ENCODE measurements at regions not wholly inside any gene's neighbourhood (a gene's known extent, or its start where the extent isn't known, plus 50 kb on each side); places are given as distances from the start of the nearest gene placed in this dataset.
A peak's percentile ranks its signal among the peaks of the same experiment; 100 is the strongest.
"Not testable (repeated sequence)": the region's sequence is repeated elsewhere in the genome, so short reads cannot be mapped to it uniquely, and the experiment has no call there.

GRCh38 chr9:81022177-81022576 lies 667.2 kb downstream of the TLE1 start:
- DNase-seq (ENCODE audit: low spot score), result no peak
- POLR2A ChIA-PET (ENCODE audit: low non-redundant PET), result no interaction called here
- CTCF ChIA-PET, result no interaction called here
- TF ChIP-seq, protein P1, sequence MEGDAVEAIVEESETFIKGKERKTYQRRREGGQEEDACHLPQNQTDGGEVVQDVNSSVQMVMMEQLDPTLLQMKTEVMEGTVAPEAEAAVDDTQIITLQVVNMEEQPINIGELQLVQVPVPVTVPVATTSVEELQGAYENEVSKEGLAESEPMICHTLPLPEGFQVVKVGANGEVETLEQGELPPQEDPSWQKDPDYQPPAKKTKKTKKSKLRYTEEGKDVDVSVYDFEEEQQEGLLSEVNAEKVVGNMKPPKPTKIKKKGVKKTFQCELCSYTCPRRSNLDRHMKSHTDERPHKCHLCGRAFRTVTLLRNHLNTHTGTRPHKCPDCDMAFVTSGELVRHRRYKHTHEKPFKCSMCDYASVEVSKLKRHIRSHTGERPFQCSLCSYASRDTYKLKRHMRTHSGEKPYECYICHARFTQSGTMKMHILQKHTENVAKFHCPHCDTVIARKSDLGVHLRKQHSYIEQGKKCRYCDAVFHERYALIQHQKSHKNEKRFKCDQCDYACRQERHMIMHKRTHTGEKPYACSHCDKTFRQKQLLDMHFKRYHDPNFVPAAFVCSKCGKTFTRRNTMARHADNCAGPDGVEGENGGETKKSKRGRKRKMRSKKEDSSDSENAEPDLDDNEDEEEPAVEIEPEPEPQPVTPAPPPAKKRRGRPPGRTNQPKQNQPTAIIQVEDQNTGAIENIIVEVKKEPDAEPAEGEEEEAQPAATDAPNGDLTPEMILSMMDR (conservative IDR thresholded peaks at IDR 0.05; ENCODE audit: low read depth), result no peak
- no peak overlapping the region for H3K27ac ChIP-seq

DNA sequence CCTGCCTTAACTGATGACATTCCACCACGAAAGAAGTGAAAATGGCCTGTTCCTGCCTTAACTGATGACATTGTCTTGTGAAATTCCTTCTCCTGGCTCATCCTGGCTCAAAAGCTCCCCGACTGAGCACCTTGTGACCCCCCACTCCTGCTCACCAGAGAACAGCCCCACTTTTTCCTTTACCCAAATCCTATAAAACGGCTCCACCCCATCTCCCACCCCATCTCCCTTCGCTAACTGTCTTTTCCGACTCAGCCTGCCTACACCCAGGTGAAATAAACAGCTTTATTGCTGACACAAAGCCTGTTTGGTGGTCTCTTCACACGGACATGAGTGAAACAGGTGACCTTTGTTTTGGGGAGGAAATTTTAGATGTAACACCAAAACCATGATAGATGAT lies 674.4 kb downstream of the TLE1 start:
- H3K27ac ChIP-seq; DNase-seq (ENCODE audit: low spot score); POLR2A ChIA-PET (ENCODE audit: low non-redundant PET): not testable (repeated sequence)
- CTCF ChIA-PET, result interaction anchor here (1.2 kb wide), 1 partner anchor 675 kb away, joined by 4 read pairs; no protein-coding TSS in a partner anchor

DNA sequence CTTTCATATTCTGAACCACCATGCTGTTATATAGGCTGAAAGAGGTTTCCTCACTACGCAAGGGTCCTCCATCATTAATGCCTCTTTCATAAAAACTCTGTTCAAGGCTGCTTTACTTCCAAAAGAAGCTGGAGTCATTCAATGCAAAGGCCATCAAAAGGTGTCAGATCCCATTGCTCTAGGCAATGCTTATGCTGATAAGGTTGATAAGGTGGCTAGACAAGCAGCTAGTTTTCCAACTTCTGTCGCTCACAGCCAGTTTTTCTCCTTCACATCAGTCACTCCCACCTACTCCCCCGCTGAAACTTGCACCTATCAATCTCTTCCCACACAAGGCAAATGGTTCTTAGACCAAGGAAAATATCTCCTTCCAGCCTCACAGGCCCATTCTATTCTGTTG lies 676.2 kb downstream of the TLE1 start:
- POLR2A ChIA-PET (ENCODE audit: low non-redundant PET); DNase-seq (ENCODE audit: low spot score); H3K27ac ChIP-seq: not testable (repeated sequence)
- CTCF ChIA-PET, result interaction anchor here (0.6 kb wide), 1 partner anchor 21 kb away, joined by 4 read pairs; no protein-coding TSS in a partner anchor

DNA sequence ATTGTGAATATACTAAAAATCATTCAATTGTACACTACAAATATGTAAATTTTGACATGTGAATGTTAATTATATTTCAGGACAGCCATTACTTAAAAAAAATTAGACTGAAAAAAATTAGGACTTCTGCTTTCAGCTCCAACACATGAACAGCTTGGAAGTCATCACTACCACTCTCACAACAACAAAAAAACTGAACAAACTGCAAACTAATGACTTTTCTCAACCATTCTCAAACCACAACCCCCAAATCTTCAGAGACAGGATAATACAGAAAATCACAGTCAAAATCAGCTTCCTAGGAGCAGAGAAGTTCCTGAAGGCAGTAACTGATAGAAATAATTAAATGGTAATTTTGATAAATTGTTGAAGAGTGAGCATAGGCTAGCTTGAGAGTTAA lies 686.4 kb downstream of the TLE1 start:
- ChIA-PET CTCF (interaction anchor here (0.5 to 0.7 kb wide), 2 partner anchors 69 to 1548 kb away, joined by 3 read pairs; no protein-coding TSS in a partner anchor), POLR2A (ENCODE audit: low non-redundant PET) (no interaction called here)
- TF ChIP-seq, protein P1 (conservative IDR thresholded peaks at IDR 0.05; ENCODE audit: low read depth), result no peak
- DNase-seq (ENCODE audit: low spot score), result no peak
- H3K27ac ChIP-seq, result no peak overlapping the region

GRCh38 chr9:81002242-81002641 lies 687.1 kb downstream of the TLE1 start:
- TF ChIP-seq, protein P1 (conservative IDR thresholded peaks at IDR 0.05; ENCODE audit: low read depth), result no peak
- no peak for DNase-seq (ENCODE audit: low spot score)
- no peak overlapping the region for H3K27ac ChIP-seq
- POLR2A ChIA-PET (ENCODE audit: low non-redundant PET), result no interaction called here
- CTCF ChIA-PET, result interaction anchor here (0.5 kb wide), 1 partner anchor 1548 kb away, joined by 3 read pairs; no protein-coding TSS in a partner anchor

- CTCF ChIA-PET, result interaction anchor here (0.7 kb wide), 1 partner anchor 387 kb away, joined by 3 read pairs; no protein-coding TSS in a partner anchor
- TF ChIP-seq, protein P1 (conservative IDR thresholded peaks at IDR 0.05; ENCODE audit: low read depth), result no peak
These were observed 693.6 kb downstream of the TLE1 start for GRCh38 chr9:80995759-80996158.

DNA sequence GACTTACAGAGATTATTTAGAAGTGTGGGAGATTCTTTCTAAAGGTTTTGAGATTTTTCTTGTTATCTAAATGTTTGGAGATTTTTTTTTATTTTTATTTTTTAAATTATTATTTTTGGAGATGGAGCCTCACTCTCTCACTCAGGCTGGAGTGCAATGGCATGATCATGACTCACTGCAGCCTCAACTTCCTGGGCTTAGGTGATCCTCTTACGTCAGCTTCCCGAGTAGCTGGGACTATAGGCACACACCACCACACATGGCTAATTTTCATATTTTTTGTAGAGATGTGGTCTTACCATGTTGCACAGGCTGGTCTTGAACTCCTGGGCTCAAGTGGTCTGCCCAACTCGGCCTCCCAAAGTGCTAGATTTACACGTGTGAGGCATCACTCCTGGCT lies 694.5 kb downstream of the TLE1 start:
- POLR2A ChIA-PET (ENCODE audit: low non-redundant PET), result no interaction called here
- CTCF ChIA-PET, result no interaction called here
- DNase-seq (ENCODE audit: low spot score), result no peak
- TF ChIP-seq, protein P1 (conservative IDR thresholded peaks at IDR 0.05; ENCODE audit: low read depth), result no peak
- no peak overlapping the region for H3K27ac ChIP-seq

More at GRCh38 chr9:80995759-80996158, 693.6 kb downstream of the TLE1 start:
- no peak overlapping the region for H3K27ac ChIP-seq
- DNase-seq (ENCODE audit: low spot score), result peak; percentile 17
- POLR2A ChIA-PET (ENCODE audit: low non-redundant PET), result no interaction called here

DNA sequence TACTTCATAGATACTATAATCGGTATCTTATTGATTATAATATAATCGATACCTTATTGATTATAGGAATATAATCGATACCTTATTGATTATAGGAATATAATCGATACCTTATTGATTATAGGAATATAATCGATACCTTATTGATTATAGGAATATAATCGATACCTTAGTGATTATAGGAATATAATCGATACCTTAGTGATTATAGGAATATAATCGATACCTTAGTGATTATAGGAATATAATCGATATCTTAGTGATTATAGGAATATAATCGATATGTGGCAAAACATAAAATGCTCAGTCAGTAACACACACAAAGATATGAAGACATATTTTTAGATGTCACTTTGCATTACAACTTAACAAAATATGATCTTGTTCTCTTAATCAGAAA lies 703.8 kb downstream of the TLE1 start:
- CTCF ChIA-PET; DNase-seq (ENCODE audit: low spot score); H3K27ac ChIP-seq; POLR2A ChIA-PET (ENCODE audit: low non-redundant PET): not testable (repeated sequence)
